HCT116 (cell line): ENCODE measurements at regions not wholly inside any gene's neighbourhood (a gene's known extent, or its start where the extent isn't known, plus 50 kb on each side); places are given as distances from the start of the nearest gene placed in this dataset.

ENCODE experiments used
- EZH2 ChIP-seq: fragments of 200-600 bp; sonication (generic); IDR thresholded peaks from 2 replicates; pipeline ENCODE4 v1.6.1; 2017; ENCODE audit warnings: antibody characterized with exemption, mixed run types
- POLR2A ChIP-seq: IDR thresholded peaks from 2 replicates; pipeline ENCODE4 v1.7.0; 2011; ENCODE audit warnings: borderline replicate concordance; ENCODE audit not compliant: insufficient read depth, insufficient read length; ENCODE audit errors: extremely low read depth
- SIN3A ChIP-seq: IDR thresholded peaks from 2 replicates; pipeline ENCODE4 v1.6.1; 2012; ENCODE audit warnings: low read depth
- YY1 ChIP-seq: IDR thresholded peaks from 2 replicates; pipeline ENCODE4 v1.6.1; 2011; ENCODE audit warnings: low read length, low read depth, moderate library complexity, mild to moderate bottlenecking; ENCODE audit not compliant: insufficient replicate concordance; ENCODE audit errors: extremely low read depth
- TF ChIP-seq, protein P1 (sequence below), 3 experiments: fragments of 200-600 bp in 1 of 3; sonication (generic) in 1 of 3; IDR thresholded peaks in 2 of 3; conservative IDR thresholded peaks in 1 of 3; 2 replicates each; pipeline ENCODE4 v1.5.1; 2012 to 2017; ENCODE audit warnings: low read depth in 2 of 3, low read length in 2 of 3, antibody characterized with exemption in 1 of 3, borderline replicate concordance in 1 of 3, control low read depth in 1 of 3, mild to moderate bottlenecking in 1 of 3, mixed read lengths in 1 of 3, mixed run types in 1 of 3, moderate library complexity in 1 of 3; ENCODE audit not compliant: insufficient read depth in 1 of 3
- TF ChIP-seq, protein P2 (sequence below): IDR thresholded peaks from 2 replicates; pipeline ENCODE4 v1.6.1; 2011; ENCODE audit warnings: mild to moderate bottlenecking, low read length, moderate library complexity; ENCODE audit not compliant: insufficient replicate concordance; ENCODE audit errors: extremely low read depth

DNA sequence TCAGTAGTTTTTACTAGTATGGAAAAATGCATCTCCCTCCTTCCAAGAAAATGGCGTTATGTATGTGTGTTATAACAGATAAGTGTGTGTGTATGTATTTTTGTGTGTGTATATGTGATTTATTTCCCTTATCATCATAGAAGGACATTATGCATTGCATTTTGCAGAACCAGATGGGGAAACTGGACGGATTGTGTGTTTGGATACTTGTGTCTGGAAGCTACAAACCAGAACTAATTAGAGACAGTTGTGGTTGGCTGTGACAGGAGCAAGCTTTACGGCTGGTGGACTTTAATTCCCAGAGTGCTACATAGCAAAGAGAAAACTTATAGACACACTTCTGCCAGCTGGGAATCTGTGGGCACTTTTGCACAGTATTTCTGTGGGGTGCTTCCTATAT is 162.5 kb downstream of the RWDD3 start:
- TF ChIP-seq, protein P1, sequence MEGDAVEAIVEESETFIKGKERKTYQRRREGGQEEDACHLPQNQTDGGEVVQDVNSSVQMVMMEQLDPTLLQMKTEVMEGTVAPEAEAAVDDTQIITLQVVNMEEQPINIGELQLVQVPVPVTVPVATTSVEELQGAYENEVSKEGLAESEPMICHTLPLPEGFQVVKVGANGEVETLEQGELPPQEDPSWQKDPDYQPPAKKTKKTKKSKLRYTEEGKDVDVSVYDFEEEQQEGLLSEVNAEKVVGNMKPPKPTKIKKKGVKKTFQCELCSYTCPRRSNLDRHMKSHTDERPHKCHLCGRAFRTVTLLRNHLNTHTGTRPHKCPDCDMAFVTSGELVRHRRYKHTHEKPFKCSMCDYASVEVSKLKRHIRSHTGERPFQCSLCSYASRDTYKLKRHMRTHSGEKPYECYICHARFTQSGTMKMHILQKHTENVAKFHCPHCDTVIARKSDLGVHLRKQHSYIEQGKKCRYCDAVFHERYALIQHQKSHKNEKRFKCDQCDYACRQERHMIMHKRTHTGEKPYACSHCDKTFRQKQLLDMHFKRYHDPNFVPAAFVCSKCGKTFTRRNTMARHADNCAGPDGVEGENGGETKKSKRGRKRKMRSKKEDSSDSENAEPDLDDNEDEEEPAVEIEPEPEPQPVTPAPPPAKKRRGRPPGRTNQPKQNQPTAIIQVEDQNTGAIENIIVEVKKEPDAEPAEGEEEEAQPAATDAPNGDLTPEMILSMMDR (IDR thresholded peaks at IDR 0.05 in 2 of 3, conservative IDR thresholded peaks at IDR 0.05 in 1 of 3; ENCODE audit: borderline replicate concordance in 1 of 3, insufficient read depth in 1 of 3, low read depth in 2 of 3, low read length in 2 of 3): no peak
- TF ChIP-seq YY1 (no peak), SIN3A (no peak), POLR2A (no peak), EZH2 (no peak)
- TF ChIP-seq, protein P2, sequence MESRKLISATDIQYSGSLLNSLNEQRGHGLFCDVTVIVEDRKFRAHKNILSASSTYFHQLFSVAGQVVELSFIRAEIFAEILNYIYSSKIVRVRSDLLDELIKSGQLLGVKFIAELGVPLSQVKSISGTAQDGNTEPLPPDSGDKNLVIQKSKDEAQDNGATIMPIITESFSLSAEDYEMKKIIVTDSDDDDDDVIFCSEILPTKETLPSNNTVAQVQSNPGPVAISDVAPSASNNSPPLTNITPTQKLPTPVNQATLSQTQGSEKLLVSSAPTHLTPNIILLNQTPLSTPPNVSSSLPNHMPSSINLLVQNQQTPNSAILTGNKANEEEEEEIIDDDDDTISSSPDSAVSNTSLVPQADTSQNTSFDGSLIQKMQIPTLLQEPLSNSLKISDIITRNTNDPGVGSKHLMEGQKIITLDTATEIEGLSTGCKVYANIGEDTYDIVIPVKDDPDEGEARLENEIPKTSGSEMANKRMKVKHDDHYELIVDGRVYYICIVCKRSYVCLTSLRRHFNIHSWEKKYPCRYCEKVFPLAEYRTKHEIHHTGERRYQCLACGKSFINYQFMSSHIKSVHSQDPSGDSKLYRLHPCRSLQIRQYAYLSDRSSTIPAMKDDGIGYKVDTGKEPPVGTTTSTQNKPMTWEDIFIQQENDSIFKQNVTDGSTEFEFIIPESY: no peak
